HEK293 (cell line): ENCODE measurements at regions not wholly inside any gene's neighbourhood (a gene's known extent, or its start where the extent isn't known, plus 50 kb on each side); places are given as distances from the start of the nearest gene placed in this dataset.

Experiments
- HOXA7 ChIP-seq: sonication (generic); formaldehyde crosslinking; IDR thresholded peaks from 2 replicates; pipeline ENCODE4 v1.8.1; 2022; ENCODE audit warnings: missing genetic modification reagents, borderline replicate concordance
- OVOL3 ChIP-seq: fragments of 450-650 bp; formaldehyde crosslinking; IDR thresholded peaks from 2 replicates; pipeline ENCODE4 v1.5.1; 2016; ENCODE audit warnings: missing biosample characterization, missing genetic modification characterization
- PRDM4 ChIP-seq: fragments of 450-650 bp; formaldehyde crosslinking; IDR thresholded peaks from 2 replicates; pipeline ENCODE4 v1.5.1; 2017; ENCODE audit warnings: missing biosample characterization, missing genetic modification characterization
- TSHZ1 ChIP-seq: fragments of 450-650 bp; formaldehyde crosslinking; IDR thresholded peaks from 2 replicates; pipeline ENCODE4 v1.5.1; 2016; ENCODE audit warnings: missing biosample characterization, missing genetic modification characterization, borderline replicate concordance
- ZFP3 ChIP-seq: fragments of 450-650 bp; formaldehyde crosslinking; IDR thresholded peaks from 2 replicates; pipeline ENCODE4 v1.5.1; 2016; ENCODE audit warnings: low read depth, missing biosample characterization, missing genetic modification characterization
- ZNF239 ChIP-seq: fragments of 450-650 bp; formaldehyde crosslinking; IDR thresholded peaks from 2 replicates; pipeline ENCODE4 v1.5.1; 2016; ENCODE audit warnings: missing biosample characterization, missing genetic modification characterization
- ZNF394 ChIP-seq: fragments of 450-650 bp; formaldehyde crosslinking; IDR thresholded peaks from 2 replicates; pipeline ENCODE4 v1.5.1; 2016; ENCODE audit warnings: missing biosample characterization, missing genetic modification characterization, mild to moderate bottlenecking, moderate library complexity, borderline replicate concordance
- ZNF449 ChIP-seq: fragments of 450-650 bp; formaldehyde crosslinking; IDR thresholded peaks from 2 replicates; pipeline ENCODE4 v1.5.1; 2017; ENCODE audit warnings: missing biosample characterization, mild to moderate bottlenecking, missing genetic modification characterization, moderate library complexity
- ZNF558 ChIP-seq: fragments of 450-650 bp; formaldehyde crosslinking; IDR thresholded peaks from 2 replicates; pipeline ENCODE4 v1.5.1; 2016; ENCODE audit warnings: missing biosample characterization, missing genetic modification characterization
- ZNF629 ChIP-seq: fragments of 450-650 bp; formaldehyde crosslinking; IDR thresholded peaks from 2 replicates; pipeline ENCODE4 v1.5.1; 2017; ENCODE audit warnings: missing biosample characterization, missing genetic modification characterization
- ZSCAN5A ChIP-seq: fragments of 450-650 bp; formaldehyde crosslinking; IDR thresholded peaks from 2 replicates; pipeline ENCODE4 v1.5.1; 2016; ENCODE audit warnings: missing biosample characterization, missing genetic modification characterization
- ZXDB ChIP-seq: fragments of 450-650 bp; formaldehyde crosslinking; IDR thresholded peaks from 2 replicates; pipeline ENCODE4 v1.5.1; 2016; ENCODE audit warnings: missing biosample characterization, missing genetic modification characterization
- TF ChIP-seq, protein P1 (sequence below): fragments of 450-650 bp; formaldehyde crosslinking; IDR thresholded peaks from 2 replicates; pipeline ENCODE4 v1.5.1; 2016; ENCODE audit warnings: missing biosample characterization, missing genetic modification characterization
- TF ChIP-seq, protein P2 (sequence below): fragments of 450-650 bp; formaldehyde crosslinking; IDR thresholded peaks from 2 replicates; pipeline ENCODE4 v1.5.1; 2017; ENCODE audit warnings: missing biosample characterization, missing genetic modification characterization

DNA sequence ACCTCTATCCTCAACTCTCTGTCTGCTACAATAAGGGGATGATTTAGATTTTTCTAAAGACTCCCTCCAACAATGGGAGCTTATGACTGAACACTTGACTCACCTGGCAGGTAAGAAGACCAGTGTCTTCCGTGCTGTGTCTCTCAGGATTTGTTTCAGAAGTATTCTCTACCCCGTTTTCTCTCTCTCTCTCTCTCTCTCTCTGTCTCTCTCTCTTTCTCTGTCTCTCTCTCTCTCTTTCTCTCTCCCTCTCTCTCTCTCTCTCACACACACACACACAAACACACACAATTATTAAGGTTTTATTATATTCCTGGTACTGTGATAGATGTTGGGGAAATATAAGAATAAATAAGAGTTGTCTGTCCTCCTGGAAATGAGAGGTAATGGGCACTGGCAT is 263.9 kb downstream of the TOX3 start:
- no peak for TF ChIP-seq ZFP3 (tag by site-specific recombination)
- no peak for TF ChIP-seq ZNF629 (tag by site-specific recombination)
- no peak for TF ChIP-seq HOXA7 (CRISPR knock-in tag)
- TF ChIP-seq OVOL3 (tag by site-specific recombination) = no peak
- TF ChIP-seq ZXDB = no peak
- TF ChIP-seq, protein P1, sequence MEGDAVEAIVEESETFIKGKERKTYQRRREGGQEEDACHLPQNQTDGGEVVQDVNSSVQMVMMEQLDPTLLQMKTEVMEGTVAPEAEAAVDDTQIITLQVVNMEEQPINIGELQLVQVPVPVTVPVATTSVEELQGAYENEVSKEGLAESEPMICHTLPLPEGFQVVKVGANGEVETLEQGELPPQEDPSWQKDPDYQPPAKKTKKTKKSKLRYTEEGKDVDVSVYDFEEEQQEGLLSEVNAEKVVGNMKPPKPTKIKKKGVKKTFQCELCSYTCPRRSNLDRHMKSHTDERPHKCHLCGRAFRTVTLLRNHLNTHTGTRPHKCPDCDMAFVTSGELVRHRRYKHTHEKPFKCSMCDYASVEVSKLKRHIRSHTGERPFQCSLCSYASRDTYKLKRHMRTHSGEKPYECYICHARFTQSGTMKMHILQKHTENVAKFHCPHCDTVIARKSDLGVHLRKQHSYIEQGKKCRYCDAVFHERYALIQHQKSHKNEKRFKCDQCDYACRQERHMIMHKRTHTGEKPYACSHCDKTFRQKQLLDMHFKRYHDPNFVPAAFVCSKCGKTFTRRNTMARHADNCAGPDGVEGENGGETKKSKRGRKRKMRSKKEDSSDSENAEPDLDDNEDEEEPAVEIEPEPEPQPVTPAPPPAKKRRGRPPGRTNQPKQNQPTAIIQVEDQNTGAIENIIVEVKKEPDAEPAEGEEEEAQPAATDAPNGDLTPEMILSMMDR (tag by site-specific recombination) = no peak
- no peak for TF ChIP-seq ZNF558 (tag by site-specific recombination)
- TF ChIP-seq, protein P2, sequence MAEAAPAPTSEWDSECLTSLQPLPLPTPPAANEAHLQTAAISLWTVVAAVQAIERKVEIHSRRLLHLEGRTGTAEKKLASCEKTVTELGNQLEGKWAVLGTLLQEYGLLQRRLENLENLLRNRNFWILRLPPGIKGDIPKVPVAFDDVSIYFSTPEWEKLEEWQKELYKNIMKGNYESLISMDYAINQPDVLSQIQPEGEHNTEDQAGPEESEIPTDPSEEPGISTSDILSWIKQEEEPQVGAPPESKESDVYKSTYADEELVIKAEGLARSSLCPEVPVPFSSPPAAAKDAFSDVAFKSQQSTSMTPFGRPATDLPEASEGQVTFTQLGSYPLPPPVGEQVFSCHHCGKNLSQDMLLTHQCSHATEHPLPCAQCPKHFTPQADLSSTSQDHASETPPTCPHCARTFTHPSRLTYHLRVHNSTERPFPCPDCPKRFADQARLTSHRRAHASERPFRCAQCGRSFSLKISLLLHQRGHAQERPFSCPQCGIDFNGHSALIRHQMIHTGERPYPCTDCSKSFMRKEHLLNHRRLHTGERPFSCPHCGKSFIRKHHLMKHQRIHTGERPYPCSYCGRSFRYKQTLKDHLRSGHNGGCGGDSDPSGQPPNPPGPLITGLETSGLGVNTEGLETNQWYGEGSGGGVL = no peak
- no peak for TF ChIP-seq ZSCAN5A
- no peak for TF ChIP-seq PRDM4
- TF ChIP-seq TSHZ1 (tag by site-specific recombination) = no peak
- no peak for TF ChIP-seq ZNF394 (tag by site-specific recombination)
- TF ChIP-seq ZNF239 (tag by site-specific recombination) = no peak
- TF ChIP-seq ZNF449 (tag by site-specific recombination) = no peak
